HG02973 (cell line): ENCODE measurements at regions not wholly inside any gene's neighbourhood (a gene's known extent, or its start where the extent isn't known, plus 50 kb on each side); places are given as distances from the start of the nearest gene placed in this dataset.
"Not testable (repeated sequence)": the region's sequence is repeated elsewhere in the genome, so short reads cannot be mapped to it uniquely, and the experiment has no call there.

Experiments used
- ATAC-seq: cut with Tn5 transposase; IDR thresholded peaks from one replicate; pipeline ENCODE4 v1.9.1; 2021; ENCODE audit warnings: moderate library complexity; ENCODE audit not compliant: unreplicated experiment

- ATAC-seq, result no peak
Measured at GRCh38 chr13:44814836-44815235, 174.4 kb downstream of the NUFIP1 start.

DNA sequence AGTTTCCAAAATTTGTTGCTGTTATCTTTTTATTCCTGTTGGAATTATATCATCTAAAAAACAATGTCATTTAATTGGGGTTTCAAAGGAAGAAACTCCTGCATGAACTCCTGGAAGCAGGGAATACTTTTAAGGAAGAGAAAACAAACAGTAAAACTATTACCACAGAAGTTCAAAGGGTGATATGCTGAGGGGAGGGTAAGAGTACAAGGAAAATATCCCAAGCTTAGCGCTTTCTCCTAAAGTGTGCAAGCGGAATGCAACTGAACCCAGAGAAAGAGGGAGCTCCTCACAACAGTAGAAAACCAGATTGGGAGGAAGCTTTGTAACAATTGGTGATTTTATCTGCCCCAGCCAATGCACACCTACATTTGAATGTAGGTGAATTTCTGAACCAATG lies 175.1 kb downstream of the NUFIP1 start:
- ATAC-seq, result no peak

- no peak for ATAC-seq
Measured at GRCh38 chr13:44812818-44813217, 176.5 kb downstream of the NUFIP1 start.

- no peak for ATAC-seq
Measured at GRCh38 chr13:44810061-44810840, 179.0 kb downstream of the NUFIP1 start.

DNA sequence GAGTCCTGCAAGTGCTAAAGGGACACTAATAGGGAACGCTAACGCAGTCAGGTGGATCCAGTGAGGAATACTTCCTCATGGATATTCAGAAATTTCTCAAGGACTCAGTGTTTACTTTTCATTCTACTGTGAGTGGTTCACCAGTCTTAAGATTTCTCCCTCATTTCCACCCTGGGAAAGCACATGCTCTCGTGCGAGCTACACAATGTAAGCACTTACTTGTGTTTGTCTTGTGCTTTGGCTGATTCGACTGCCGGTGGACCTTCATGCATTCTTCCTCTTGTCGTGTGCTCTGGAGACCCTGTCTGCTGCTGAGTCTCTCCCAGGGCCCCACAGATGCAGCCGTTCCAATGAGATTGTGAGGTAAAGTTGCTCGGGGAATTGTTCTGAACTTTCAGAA lies 180.1 kb downstream of the NUFIP1 start:
- no peak for ATAC-seq

DNA sequence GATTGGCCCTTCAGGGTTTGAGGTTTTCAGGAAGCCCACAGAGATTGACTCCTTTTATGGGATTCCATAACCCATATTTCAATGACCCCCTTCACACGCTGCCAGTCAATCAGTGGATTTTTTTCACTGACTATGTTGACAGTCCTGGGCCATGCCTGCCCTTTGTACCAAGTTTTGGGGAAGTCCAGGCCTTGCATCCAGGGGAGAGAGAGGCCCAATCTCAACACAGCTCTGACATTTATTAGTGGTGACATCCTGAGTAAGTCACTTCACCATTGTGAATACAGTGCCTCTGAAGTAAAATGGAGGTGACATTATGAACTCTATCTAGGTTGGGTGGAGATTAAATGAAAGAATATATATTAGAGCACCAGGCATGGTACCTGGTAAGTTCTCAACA lies 181.1 kb downstream of the NUFIP1 start:
- no peak for ATAC-seq

DNA sequence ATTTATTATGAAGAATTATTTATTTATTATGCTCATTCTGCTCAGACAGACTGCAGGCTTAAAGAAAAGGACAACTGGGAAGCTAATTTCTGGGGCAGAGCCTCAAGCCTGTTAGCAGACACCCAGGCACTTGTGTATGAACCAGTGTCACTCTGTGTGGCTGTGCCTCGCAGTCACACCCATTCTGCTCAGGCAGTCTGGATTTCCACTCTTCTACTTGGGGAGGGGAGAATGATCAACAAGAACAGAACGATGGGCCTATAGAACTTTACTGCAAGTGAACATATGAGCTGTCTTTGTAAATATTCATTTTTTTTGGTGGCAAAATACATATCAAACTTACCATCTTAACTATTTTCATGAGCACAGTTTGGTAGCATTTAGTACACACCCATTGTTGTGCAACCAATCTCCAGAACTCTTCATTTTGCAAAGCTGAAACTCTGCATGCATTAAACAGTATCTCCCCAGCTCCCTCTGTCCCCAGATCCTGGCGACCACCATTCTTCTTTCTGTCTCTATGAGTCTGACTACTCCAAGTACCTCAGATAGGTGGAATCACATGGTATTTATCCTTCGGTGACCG lies 181.7 kb downstream of the NUFIP1 start:
- ATAC-seq, result no peak

DNA sequence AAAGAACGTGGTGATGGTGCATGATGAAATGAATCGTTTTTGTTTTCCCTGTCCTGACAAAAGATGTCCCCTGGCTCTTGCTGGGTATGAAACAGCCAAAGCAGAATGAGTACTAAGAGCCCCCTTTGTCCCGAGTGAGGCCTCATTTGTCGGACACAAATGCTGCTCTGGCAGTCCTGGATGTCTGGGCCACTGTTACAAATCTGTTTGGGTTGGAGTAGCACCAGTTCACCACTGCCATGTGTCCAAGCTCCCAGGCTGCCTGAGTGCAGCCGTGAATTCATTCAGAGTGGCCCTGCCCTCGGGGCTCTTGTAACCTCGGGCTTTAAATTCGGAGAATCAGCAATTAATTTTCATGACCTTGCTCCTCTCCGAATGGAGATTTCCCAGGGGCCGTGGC lies 182.4 kb downstream of the NUFIP1 start:
- no peak for ATAC-seq

GRCh38 chr13:44805585-44805984 lies 183.7 kb downstream of the NUFIP1 start:
- no peak for ATAC-seq

- no peak for ATAC-seq
Measured at GRCh38 chr13:44803390-44803789, 185.9 kb downstream of the NUFIP1 start.

DNA sequence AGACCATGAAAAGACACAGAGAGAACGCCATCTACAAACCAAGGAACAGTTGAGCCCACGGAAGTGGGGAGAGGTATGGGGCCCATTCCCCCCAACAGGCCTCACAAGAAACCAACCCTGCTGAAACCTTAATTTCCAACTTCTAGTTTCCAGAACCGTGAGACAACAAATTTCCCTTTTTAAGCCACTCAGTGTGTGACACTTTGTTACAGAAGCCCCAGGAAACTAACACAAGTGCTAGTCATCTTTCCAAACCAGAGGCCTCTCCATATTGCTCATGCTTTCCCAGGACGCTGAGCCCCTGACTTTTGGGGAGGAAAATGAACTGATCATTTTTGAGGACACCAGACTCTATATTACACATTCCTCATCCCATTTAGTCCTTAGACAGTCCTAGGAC lies 186.8 kb downstream of the NUFIP1 start:
- no peak for ATAC-seq

GRCh38 chr13:44801990-44802389 lies 187.3 kb downstream of the NUFIP1 start:
- no peak for ATAC-seq

DNA sequence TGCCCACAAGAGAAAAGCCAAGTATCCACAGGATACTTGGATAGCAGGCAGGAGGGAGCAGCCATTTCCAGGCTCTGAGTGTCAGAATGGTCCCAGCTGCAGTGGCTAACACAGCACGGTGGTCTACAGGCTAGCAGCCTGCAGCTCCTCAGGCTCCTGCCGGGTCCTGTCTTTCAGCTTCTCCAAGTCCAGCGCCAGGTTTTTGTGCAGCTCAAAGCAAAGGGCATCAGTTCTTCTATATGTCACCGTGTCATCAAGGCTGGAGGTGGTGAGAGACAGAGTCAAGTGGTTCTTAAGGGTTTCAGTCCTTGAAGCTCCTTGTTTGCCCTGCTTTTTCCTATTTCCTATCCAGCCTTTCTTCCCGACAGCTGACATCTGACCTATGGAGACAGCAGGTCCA lies 188.6 kb downstream of the NUFIP1 start:
- no peak for ATAC-seq

DNA sequence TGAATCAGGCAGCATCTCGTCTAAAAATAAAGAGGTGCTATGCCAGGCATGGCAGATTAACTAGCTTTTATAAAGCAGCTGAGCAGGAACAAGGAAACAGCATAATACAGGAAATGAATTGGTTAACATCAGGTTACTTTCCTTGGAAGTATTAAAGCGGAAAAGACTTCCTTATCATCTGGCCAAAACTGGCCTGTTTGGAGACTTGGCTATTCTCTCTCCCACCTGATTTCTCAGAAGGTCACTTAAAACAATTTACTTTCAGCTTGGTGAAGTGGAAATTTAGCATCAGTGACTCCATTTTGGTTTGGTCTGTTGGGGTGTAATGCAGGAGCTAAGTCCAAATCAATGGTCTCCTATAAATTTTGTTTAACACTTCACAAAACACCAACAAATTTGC lies 191.6 kb downstream of the NUFIP1 start:
- ATAC-seq, result no peak

DNA sequence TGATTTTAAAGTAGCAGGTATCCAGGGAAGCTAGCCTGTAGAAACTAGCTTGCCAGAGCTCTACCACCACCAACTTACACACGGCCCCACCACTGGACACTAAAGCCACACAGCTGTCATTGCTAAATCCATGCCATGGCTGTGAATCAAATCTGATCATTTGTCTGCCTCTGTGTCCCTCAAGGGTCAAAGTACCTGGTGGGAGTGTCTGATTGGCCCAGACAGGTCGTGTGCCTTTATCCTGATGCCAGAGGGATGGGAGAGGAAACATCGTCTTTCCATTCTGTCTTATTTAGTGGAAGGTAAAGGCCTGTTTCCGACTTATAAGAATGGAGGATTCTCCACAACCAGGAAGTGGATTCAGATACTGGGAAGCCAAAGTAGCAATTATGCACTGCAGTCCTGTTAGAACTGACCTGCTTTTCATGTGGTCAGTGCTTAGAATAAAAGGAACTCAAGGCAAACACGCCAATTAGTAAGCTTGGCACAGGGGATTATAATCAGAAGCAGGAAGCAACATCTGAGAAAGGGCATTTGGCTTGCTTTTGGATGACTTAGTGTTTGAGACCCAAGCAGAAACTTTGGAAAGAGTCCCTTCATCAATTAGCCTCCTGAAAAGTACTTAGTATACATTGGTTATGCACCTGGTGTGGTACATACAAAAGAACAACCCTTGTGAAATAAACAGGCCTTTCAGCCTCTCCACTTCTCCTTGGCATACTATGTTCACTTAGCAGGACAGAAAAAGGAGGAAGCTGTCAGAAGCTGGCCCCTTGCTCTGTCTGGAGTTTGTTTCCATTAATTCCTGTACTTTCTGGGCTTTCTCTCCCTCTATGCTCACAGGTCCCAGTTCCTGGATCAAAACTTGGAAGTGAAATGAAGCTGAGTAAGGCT lies 192.4 kb downstream of the NUFIP1 start:
- no peak for ATAC-seq

DNA sequence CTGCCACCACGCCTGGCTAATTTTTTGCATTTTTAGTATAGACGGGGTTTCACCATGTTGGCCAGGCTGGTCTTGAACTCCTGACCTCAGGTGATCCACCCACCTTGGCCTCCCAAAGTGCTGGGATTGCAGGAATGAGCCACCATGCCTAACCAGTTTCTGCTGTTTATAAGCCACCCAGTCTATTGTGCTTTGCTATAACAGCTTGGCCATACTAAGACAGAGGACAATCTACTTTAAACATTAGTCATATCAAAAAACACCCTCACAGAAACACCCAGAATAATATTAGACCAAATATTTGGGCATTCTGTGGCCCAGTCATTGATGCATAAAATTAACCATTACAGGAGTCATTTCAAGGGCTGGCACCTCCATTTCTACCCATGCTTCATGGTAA lies 193.2 kb downstream of the NUFIP1 start:
- not testable (repeated sequence) for ATAC-seq

DNA sequence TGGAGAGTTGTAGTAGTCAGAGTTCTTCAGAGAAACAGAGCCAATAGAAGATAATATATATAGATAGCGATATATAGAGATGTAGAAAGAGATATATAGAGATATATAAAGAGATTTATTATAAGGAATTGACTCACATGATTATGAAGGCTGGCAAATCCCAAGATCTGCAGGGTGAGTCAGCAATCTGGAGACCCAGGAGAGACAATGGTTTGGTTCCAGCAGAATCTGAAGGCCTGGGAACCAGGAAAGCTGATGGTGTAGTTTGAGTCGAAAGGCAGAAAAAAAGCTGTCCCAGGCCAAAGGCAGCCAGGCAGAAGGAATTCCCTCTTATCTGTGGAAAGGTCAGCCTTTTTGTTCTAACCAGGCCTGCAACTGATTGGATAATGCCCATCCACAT lies 194.1 kb downstream of the NUFIP1 start:
- no peak for ATAC-seq

DNA sequence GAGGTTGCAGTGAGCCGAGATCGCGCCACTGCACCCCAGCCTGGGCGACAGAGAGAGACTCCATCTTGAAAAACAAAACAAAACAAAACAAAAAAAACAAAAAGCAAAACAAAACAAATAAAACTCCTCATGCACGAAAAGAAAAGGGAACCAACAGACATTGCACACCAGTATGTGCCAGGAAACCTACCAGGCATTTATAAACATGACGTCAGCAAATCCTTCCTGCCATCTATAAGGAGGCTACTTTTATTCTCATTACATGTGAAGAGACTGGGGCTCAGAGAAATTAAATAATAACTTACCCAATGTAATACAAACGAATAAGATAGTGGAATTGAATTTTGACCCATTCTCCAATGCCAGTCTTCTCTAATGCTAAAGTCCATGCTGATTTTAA lies 197.2 kb downstream of the NUFIP1 start:
- no peak for ATAC-seq

DNA sequence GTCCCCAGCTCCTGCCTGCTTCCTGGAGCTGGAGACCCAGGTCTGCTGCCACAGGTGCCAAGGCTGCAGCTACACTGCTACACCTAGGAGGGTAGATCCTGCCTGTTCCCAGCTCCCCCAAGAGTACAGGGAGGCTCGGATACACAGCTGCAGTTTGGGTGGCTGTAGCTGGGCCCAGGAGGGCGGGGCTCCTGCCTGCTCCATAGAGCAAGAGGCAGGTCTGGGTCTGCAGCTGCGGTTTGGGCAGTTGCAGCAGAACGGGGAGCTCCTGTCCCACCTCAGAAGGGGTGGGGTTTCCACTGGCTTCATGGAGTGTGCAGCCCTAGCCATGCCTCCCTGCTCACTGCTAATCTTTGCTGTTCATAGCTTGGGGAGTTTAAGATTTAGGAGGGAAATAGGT lies 199.0 kb downstream of the NUFIP1 start:
- ATAC-seq, result no peak

DNA sequence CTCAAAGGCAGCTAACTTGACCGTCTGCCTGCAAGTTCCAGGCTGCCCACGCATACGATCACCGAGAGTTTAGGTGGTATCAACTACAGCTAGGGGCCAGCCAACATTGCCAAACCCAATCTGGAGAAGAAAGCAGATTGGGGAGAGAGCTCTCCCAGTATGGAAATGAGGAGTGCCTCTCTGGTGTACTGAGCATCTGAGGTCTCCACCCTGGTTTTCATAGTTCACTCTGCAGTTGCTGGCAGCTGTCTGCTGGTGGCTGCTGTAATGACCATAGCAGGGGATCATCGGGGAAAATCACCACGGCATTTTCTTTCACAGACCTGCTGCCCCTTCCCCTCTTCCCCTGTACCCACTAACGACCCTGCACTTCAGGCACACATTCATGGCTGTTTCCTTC lies 201.7 kb downstream of the NUFIP1 start:
- no peak for ATAC-seq

- ATAC-seq, result no peak
Measured at GRCh38 chr13:44786756-44787155, 202.5 kb downstream of the NUFIP1 start.

GRCh38 chr13:44785401-44785800 lies 203.9 kb downstream of the NUFIP1 start:
- no peak for ATAC-seq
